ENCODE measurements at regions not wholly inside any gene's neighbourhood (a gene's known extent, or its start where the extent isn't known, plus 50 kb on each side); places are given as distances from the start of the nearest gene placed in this dataset.

DNA sequence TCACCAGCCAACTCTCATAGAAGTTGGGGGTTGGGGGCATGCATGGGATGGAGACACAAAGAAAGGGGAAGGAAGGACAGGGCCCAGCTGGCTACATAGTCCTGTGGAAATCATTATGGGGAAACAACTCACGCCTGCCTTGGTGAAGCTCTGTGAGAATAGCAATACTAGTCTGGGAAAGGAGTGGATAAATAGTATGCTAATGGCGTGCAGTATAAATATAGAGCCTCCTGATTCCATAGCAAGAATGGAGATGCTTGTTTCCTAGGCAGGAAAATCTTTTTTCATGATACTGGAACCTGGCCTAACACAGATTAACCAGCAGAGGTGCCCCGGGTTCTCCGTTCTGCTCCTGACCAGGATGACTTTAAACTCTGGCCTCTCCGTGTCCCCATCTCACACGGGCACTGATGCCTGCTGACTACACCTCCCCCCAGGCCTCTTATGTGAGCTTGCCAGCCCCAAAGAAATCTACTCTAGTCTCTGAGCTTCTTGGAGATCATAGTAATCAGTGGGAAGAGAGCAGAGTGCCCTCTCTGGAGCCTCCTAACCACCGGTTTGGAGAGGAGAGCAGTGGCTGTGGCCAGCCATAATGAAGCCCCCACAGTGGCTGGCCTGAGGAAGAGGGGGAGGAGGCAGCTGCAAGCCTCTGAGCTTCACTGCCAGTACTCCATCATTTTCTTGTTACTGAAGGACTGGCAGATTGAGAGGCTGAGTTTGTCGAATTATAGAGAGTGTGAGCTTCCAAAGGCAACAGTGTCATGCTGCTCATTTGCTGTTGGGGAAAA lies 355.0 kb upstream of the SEMA6D start:
- TF ChIP-seq, protein P1, sequence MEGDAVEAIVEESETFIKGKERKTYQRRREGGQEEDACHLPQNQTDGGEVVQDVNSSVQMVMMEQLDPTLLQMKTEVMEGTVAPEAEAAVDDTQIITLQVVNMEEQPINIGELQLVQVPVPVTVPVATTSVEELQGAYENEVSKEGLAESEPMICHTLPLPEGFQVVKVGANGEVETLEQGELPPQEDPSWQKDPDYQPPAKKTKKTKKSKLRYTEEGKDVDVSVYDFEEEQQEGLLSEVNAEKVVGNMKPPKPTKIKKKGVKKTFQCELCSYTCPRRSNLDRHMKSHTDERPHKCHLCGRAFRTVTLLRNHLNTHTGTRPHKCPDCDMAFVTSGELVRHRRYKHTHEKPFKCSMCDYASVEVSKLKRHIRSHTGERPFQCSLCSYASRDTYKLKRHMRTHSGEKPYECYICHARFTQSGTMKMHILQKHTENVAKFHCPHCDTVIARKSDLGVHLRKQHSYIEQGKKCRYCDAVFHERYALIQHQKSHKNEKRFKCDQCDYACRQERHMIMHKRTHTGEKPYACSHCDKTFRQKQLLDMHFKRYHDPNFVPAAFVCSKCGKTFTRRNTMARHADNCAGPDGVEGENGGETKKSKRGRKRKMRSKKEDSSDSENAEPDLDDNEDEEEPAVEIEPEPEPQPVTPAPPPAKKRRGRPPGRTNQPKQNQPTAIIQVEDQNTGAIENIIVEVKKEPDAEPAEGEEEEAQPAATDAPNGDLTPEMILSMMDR (IDR thresholded peaks at IDR 0.05) = no peak
- TF ChIP-seq POLR2AphosphoS5 (IDR thresholded peaks at IDR 0.05; ENCODE audit: low read depth, low read length) (no peak), SIN3A (IDR thresholded peaks at IDR 0.05; ENCODE audit: borderline replicate concordance, insufficient read depth, low read depth, low read length) (no peak), TCF7L2 (IDR thresholded peaks at IDR 0.05; ENCODE audit: low read depth, low read length) (no peak)
- TF ChIP-seq, protein P2, sequence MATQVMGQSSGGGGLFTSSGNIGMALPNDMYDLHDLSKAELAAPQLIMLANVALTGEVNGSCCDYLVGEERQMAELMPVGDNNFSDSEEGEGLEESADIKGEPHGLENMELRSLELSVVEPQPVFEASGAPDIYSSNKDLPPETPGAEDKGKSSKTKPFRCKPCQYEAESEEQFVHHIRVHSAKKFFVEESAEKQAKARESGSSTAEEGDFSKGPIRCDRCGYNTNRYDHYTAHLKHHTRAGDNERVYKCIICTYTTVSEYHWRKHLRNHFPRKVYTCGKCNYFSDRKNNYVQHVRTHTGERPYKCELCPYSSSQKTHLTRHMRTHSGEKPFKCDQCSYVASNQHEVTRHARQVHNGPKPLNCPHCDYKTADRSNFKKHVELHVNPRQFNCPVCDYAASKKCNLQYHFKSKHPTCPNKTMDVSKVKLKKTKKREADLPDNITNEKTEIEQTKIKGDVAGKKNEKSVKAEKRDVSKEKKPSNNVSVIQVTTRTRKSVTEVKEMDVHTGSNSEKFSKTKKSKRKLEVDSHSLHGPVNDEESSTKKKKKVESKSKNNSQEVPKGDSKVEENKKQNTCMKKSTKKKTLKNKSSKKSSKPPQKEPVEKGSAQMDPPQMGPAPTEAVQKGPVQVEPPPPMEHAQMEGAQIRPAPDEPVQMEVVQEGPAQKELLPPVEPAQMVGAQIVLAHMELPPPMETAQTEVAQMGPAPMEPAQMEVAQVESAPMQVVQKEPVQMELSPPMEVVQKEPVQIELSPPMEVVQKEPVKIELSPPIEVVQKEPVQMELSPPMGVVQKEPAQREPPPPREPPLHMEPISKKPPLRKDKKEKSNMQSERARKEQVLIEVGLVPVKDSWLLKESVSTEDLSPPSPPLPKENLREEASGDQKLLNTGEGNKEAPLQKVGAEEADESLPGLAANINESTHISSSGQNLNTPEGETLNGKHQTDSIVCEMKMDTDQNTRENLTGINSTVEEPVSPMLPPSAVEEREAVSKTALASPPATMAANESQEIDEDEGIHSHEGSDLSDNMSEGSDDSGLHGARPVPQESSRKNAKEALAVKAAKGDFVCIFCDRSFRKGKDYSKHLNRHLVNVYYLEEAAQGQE (IDR thresholded peaks at IDR 0.05; ENCODE audit: insufficient read depth in 1 of 2, low read depth in 2 of 2, low read length in 1 of 2) = no peak
